OCI-LY7 (cell line): ENCODE measurements at regions not wholly inside any gene's neighbourhood (a gene's known extent, or its start where the extent isn't known, plus 50 kb on each side); places are given as distances from the start of the nearest gene placed in this dataset.

Experiments used
- CTCF ChIP-seq: fragments of 200-600 bp; sonication (generic); conservative IDR thresholded peaks from 2 replicates; pipeline ENCODE4 v1.5.1; 2014; ENCODE audit warnings: mild to moderate bottlenecking, antibody characterized with exemption, low read length, moderate library complexity, mixed read lengths
- EZH2phosphoT487 ChIP-seq: fragments of 200-600 bp; sonication (generic); IDR thresholded peaks from 2 replicates; pipeline ENCODE4 v1.6.1; 2018; ENCODE audit warnings: low read depth, borderline replicate concordance, mild to moderate bottlenecking, mixed run types, antibody characterized with exemption, low read length, moderate library complexity, mixed read lengths

- TF ChIP-seq CTCF, result no peak
- no peak for TF ChIP-seq EZH2phosphoT487
Observed at GRCh38 chr12:29929295-29929694, 145.6 kb upstream of the TMTC1 start.
